ENCODE measurements at regions not wholly inside any gene's neighbourhood (a gene's known extent, or its start where the extent isn't known, plus 50 kb on each side); places are given as distances from the start of the nearest gene placed in this dataset.

DNA sequence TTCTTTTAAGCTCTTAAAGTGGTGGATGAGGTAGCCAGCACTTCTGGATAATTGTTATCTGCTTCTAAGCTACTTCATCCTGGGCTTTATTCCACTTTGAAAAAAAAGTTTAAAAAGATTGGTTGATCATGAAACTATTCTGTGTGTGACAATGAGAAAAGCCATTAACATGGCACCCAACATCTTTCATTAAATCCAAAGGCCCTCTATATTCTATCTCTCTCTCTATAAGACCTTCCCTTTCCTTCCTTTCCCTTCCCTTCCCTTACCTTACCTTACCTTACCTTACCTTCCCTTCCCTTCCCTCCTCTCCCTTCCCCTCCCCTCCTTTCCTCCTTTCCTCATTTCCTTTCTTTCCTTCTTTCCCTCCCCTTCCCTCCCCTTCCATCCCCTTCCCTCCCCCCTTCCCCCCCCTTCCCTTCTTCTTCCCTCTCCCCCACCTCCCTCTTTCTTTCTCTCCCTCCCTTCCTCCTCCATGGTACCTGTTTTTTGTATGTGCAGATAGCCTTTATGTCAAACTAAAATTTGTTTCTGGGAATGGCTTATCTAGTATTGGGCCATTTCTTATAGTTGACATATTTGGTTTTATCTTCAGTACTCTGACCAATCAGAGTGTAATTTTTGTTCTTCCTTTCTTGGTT is 218.7 kb downstream of the DKK1 start:
- ATAC-seq (ENCODE audit: low FRiP score) (no peak), DNase-seq (ENCODE audit: low spot score) (no peak)
- TF ChIP-seq, protein P1, sequence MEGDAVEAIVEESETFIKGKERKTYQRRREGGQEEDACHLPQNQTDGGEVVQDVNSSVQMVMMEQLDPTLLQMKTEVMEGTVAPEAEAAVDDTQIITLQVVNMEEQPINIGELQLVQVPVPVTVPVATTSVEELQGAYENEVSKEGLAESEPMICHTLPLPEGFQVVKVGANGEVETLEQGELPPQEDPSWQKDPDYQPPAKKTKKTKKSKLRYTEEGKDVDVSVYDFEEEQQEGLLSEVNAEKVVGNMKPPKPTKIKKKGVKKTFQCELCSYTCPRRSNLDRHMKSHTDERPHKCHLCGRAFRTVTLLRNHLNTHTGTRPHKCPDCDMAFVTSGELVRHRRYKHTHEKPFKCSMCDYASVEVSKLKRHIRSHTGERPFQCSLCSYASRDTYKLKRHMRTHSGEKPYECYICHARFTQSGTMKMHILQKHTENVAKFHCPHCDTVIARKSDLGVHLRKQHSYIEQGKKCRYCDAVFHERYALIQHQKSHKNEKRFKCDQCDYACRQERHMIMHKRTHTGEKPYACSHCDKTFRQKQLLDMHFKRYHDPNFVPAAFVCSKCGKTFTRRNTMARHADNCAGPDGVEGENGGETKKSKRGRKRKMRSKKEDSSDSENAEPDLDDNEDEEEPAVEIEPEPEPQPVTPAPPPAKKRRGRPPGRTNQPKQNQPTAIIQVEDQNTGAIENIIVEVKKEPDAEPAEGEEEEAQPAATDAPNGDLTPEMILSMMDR (IDR thresholded peaks at IDR 0.05) = no peak

DNA sequence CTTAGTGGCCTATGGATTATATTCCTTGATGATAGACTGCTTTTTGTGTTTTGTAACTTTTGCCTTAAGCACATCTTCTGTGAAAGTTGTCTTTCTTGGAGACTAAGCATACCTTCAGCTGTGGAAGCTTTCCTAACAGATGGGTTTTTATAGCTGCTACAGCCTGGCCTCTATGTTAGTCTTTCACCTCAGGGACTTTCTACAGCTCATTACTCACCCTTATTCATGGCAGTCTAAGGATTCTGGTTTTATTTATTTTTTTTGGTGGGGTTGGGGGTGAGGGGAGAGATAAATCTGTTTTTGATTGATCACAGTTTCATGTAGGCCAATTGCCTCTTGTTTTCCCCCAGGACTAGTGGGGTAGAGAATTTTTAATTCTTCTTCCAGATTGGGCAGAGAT is 219.9 kb downstream of the DKK1 start:
- DNase-seq (ENCODE audit: low spot score) = no peak
- no peak for ATAC-seq (ENCODE audit: low FRiP score)
- TF ChIP-seq, protein P1 (IDR thresholded peaks at IDR 0.05) = no peak

DNA sequence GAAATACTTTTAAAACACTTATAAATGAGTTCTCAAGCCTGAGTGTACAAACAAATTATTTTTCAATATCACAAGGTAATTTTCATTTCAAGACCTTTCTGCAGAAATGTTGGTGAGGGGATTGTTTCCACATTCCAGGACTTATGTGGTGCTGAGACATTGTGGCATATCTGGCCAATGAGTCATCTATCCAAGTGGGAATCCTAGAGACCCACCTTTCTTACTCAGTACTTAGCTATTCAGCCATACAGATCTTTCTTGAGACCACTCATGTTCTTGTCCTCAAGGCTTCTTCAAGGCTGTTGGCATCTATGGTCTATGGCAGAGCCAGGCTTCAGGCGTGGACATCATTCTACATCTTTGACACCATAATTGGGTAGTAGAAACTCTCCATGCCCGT is 225.4 kb downstream of the DKK1 start:
- TF ChIP-seq, protein P1 (IDR thresholded peaks at IDR 0.05) = no peak
- DNase-seq (ENCODE audit: low spot score) = no peak
- peak; percentile 86 for ATAC-seq (ENCODE audit: low FRiP score)

DNA sequence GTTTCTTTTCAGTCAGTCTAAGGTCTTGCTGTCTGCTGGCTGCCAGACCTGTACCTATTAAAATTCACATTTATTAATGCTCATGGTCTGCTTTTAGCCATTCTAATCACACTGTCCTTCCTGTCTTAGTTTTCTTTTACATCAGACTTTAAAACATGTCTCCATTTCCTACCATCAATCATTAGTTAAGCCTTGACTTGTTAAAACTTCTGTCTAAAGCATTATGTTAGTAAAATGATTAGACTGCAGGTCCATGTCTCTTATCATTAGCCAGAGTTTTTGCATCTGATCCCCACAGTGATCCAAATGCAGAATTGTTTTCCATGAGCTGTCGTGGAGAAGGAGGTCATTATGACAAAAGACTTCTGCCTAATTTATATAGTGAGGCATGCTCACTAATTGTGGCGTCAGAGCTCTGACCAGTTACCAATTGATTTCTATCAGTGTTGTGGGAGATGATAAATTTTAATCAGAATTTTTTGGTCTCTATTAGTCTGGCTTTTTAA is 226.5 kb downstream of the DKK1 start:
- TF ChIP-seq, protein P1 (IDR thresholded peaks at IDR 0.05) = no peak
- DNase-seq (ENCODE audit: low spot score) (no peak), ATAC-seq (ENCODE audit: low FRiP score) (no peak)

DNA sequence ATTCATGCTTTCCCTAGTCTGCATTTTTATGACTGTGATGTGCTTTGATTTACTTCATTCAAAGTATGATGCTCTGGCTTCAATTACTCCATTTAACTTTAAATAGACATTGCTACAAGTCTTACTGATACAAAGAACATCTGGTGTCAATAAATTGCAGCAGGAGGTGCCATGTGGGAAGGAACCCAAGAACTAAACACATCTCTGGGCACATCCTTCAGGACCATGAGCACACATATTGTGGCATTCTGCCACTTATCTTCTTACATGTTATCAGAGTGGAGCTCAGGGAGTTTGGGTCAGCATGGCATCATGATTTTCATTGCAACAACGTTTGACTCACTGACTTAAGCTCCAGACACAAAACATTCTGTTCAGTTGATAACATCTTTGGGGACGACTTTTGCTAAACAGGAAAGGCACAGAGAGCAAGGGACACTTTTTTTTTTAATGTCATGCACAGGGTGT is 227.0 kb downstream of the DKK1 start:
- TF ChIP-seq, protein P1 (IDR thresholded peaks at IDR 0.05) = no peak
- no peak for ATAC-seq (ENCODE audit: low FRiP score)
- DNase-seq (ENCODE audit: low spot score) = no peak

DNA sequence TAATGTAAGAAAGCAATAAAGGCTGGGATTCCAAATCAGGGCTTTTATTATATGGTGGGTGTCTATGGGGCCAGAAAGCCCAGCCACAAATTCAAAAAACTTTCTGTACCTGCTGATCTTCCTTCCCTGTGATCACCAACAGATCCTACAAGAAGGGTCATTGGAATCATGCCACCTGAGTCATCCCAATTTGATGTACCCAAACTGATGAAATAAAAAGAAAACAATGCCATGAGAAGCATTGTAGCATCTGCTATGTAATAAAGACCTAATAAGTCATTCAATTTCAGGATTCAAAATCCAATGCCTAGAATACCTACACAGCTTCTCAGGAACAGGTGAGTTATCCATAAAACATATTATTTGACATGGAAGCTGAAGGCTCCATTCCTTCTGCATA is 228.8 kb downstream of the DKK1 start:
- DNase-seq (ENCODE audit: low spot score) (no peak), ATAC-seq (ENCODE audit: low FRiP score) (no peak)

More for the DNA sequence above, 228.8 kb downstream of the DKK1 start:
- TF ChIP-seq, protein P1 (IDR thresholded peaks at IDR 0.05) = no peak

All from omental fat pad (tissue), 3 donors.